Thyroid gland (tissue), 4 donors: ENCODE measurements at regions not wholly inside any gene's neighbourhood (a gene's known extent, or its start where the extent isn't known, plus 50 kb on each side); places are given as distances from the start of the nearest gene placed in this dataset.

ENCODE experiments used
- CTCF ChIP-seq, 6 experiments: fragments of 200-600 bp in 3 of 6; fragments of 450-650 bp in 3 of 6; sonication (generic) in 3 of 6; IDR thresholded peaks; one replicate each; pipeline ENCODE4 v1.5.1; 2016 to 2019; ENCODE audit warnings: antibody characterized with exemption in 6 of 6, mild to moderate bottlenecking in 2 of 6, inconsistent platforms in 1 of 6, moderate library complexity in 1 of 6
- POLR2A ChIP-seq, 2 donors: fragments of 450-650 bp; IDR thresholded peaks; one replicate each; pipeline ENCODE4 v1.6.1; 2017; ENCODE audit warnings: antibody characterized with exemption in 2 of 2, mild to moderate bottlenecking in 2 of 2, moderate library complexity in 1 of 2

DNA sequence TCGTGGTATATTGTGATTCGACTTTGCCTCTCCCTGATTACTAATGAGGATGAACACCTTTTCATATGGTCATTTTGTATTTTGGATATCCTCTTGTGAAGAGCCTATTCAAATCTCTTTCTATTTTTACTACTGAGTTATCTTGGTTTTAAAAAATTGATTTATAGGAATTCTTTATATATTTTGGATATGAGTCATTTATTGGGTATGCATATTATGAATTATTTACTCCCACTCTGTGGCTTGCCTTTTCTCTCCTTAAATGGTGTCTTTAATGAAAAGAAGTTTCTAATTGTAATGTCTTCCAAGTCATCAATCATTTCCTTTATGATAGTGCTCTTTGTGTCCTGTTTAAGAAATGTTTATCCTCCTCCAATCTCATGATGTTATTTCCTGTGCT is 191.5 kb upstream of the DPH6 start:
- no peak for TF ChIP-seq CTCF (IDR thresholded peaks at IDR 0.05)
- TF ChIP-seq POLR2A (IDR thresholded peaks at IDR 0.05) = no peak
